Loucy (cell line): ENCODE measurements at regions not wholly inside any gene's neighbourhood (a gene's known extent, or its start where the extent isn't known, plus 50 kb on each side); places are given as distances from the start of the nearest gene placed in this dataset.

Experiments used
- H2AFZ ChIP-seq: fragments of 200-600 bp; sonication (generic); 2 replicates; pipeline ENCODE4 v1.6.0; 2016; ENCODE audit warnings: antibody characterized with exemption, mild to moderate bottlenecking, low read length, moderate library complexity
- H3F3A ChIP-seq: fragments of 200-600 bp; 2 replicates; pipeline ENCODE4 v1.6.0; 2016; ENCODE audit warnings: antibody characterized with exemption, low read depth, mild to moderate bottlenecking
- H3K27me3 ChIP-seq: fragments of 200-600 bp; sonication (generic); 2 replicates; pipeline ENCODE4 v1.6.1; 2014; ENCODE audit warnings: low read length, mild to moderate bottlenecking; ENCODE audit not compliant: insufficient read depth, poor library complexity, severe bottlenecking
- H3K36me3 ChIP-seq: fragments of 200-600 bp; sonication (generic); 2 replicates; pipeline ENCODE4 v1.6.1; 2016; ENCODE audit warnings: low read length; ENCODE audit not compliant: insufficient read depth
- H3K4me1 ChIP-seq: fragments of 200-600 bp; sonication (generic); 2 replicates; pipeline ENCODE4 v1.5.1; 2014; ENCODE audit warnings: low read length, mild to moderate bottlenecking; ENCODE audit not compliant: insufficient read depth, poor library complexity, severe bottlenecking
- H3K4me2 ChIP-seq: fragments of 200-600 bp; sonication (generic); 2 replicates; pipeline ENCODE4 v1.6.0; 2014; ENCODE audit warnings: antibody characterized with exemption, low read length, low read depth, mild to moderate bottlenecking; ENCODE audit not compliant: poor library complexity, severe bottlenecking
- H3K4me3 ChIP-seq: fragments of 200-600 bp; sonication (generic); 2 replicates; pipeline ENCODE4 v1.5.1; 2014; ENCODE audit warnings: low read length, mild to moderate bottlenecking, mixed read lengths; ENCODE audit not compliant: poor library complexity, severe bottlenecking
- H3K79me2 ChIP-seq: fragments of 200-600 bp; sonication (generic); 2 replicates; pipeline ENCODE4 v1.6.1; 2014; ENCODE audit warnings: low read length; ENCODE audit not compliant: insufficient read depth
- H3K9ac ChIP-seq: fragments of 200-600 bp; sonication (generic); 2 replicates; pipeline ENCODE4 v1.6.0; 2014; ENCODE audit warnings: mild to moderate bottlenecking, low read depth, low read length, moderate library complexity; ENCODE audit not compliant: poor library complexity, severe bottlenecking
- H3K9me2 ChIP-seq: fragments of 200-600 bp; sonication (generic); replicated peaks from 2 replicates; pipeline ENCODE4 v1.6.1; 2016; ENCODE audit warnings: low read depth, low read length, mixed read lengths
- H3K9me3 ChIP-seq: fragments of 200-600 bp; sonication (generic); 2 replicates; pipeline ENCODE4 v1.6.1; 2014; ENCODE audit warnings: mild to moderate bottlenecking, antibody characterized with exemption, low read length, low read depth; ENCODE audit not compliant: insufficient read depth
- H4K20me1 ChIP-seq: fragments of 200-600 bp; sonication (generic); 2 replicates; pipeline ENCODE4 v1.6.0; 2014; ENCODE audit warnings: antibody characterized with exemption, low read length, mild to moderate bottlenecking; ENCODE audit not compliant: insufficient read depth, poor library complexity, severe bottlenecking
- CTCF ChIP-seq: fragments of 200-600 bp; sonication (generic); conservative IDR thresholded peaks from 2 replicates; pipeline ENCODE4 v1.5.1; 2014; ENCODE audit warnings: mild to moderate bottlenecking, antibody characterized with exemption, low read length
- EZH2phosphoT487 ChIP-seq: fragments of 200-600 bp; IDR thresholded peaks from 2 replicates; pipeline ENCODE4 v1.6.1; 2018; ENCODE audit warnings: antibody characterized with exemption, mild to moderate bottlenecking, moderate library complexity, borderline replicate concordance

DNA sequence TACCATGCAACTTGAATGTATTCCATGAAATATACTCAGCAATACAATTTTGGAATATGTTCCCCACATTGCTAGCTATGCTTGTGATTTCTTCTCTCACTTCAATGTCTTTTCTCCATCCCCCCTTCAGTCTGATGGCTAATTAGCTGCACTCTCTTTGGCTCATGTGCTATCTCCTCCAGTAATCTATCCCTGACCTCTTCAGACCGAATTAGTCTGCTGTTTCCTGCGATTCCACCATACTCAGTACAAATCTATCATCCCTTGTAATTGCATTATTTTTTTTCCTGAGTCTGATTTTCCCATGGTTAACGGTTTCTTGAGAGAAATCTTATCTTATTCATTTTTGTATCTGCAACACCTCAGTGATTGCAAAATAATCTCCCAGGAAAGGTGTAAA, 360.7 kb upstream of the CDH10 start:
- Histone ChIP-seq H3K4me2 (no peak overlapping the region), H3K9me3 (no peaks in the 10 kb centered on the region), H3K36me3 (no peaks in the 10 kb centered on the region), H4K20me1 (no peaks in the 10 kb centered on the region), H3F3A (no peaks in the 10 kb centered on the region), H3K79me2 (no peaks in the 10 kb centered on the region), H3K27me3 (no peaks in the 10 kb centered on the region), H2AFZ (no peak overlapping the region), H3K9ac (no peak overlapping the region), H3K9me2 (no peaks in the 10 kb centered on the region), H3K4me1 (no peaks in the 10 kb centered on the region), H3K4me3 (no peak overlapping the region)
- no peak for TF ChIP-seq EZH2phosphoT487
- TF ChIP-seq CTCF: no peak

DNA sequence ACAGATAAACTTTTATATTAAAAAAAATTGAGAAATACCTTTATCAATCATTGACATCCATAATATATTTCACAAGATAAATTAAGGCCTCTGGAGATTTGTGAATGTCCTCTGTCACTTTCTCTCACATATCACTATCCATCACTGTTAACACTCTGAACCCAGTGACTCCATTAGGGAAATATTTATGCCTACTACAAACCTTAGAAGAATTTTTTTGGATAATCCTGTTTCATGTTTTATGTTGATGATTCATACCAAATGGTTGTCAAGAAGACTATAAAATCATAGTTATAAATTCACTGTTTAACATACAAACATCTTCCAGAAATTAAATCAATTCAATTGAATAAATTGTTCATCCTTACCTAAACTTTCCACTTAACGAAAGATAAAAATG, 357.6 kb upstream of the CDH10 start:
- Histone ChIP-seq H3K9me3 (no peaks in the 10 kb centered on the region), H3K27me3 (no peaks in the 10 kb centered on the region), H3K4me3 (no peak overlapping the region), H3K4me2 (no peak overlapping the region), H3K9me2 (no peaks in the 10 kb centered on the region), H3K36me3 (no peaks in the 10 kb centered on the region), H3K79me2 (no peaks in the 10 kb centered on the region), H3F3A (no peaks in the 10 kb centered on the region), H4K20me1 (no peaks in the 10 kb centered on the region), H3K9ac (no peak overlapping the region), H3K4me1 (no peaks in the 10 kb centered on the region), H2AFZ (no peak overlapping the region)
- TF ChIP-seq EZH2phosphoT487: no peak
- no peak for TF ChIP-seq CTCF

GRCh38 chr5:24999732-25000131, 355.0 kb upstream of the CDH10 start:
- H3K4me2 ChIP-seq: no peak overlapping the region
- H3K9me3 ChIP-seq: no peaks in the 10 kb centered on the region
- H3K4me1 ChIP-seq: no peaks in the 10 kb centered on the region
- no peak overlapping the region for H3K9ac ChIP-seq
- H2AFZ ChIP-seq: no peak overlapping the region
- H3F3A ChIP-seq: no peaks in the 10 kb centered on the region
- no peaks in the 10 kb centered on the region for H3K79me2 ChIP-seq
- H3K36me3 ChIP-seq: no peaks in the 10 kb centered on the region
- no peaks in the 10 kb centered on the region for H3K9me2 ChIP-seq
- TF ChIP-seq CTCF (no peak), EZH2phosphoT487 (no peak)
- H4K20me1 ChIP-seq: no peaks in the 10 kb centered on the region
- no peaks in the 10 kb centered on the region for H3K27me3 ChIP-seq
- H3K4me3 ChIP-seq: no peak overlapping the region
